Activated T-cell treated with anti-CD3 and anti-CD28 coated beads for 4 hours (primary cell): ENCODE measurements at regions not wholly inside any gene's neighbourhood (a gene's known extent, or its start where the extent isn't known, plus 50 kb on each side); places are given as distances from the start of the nearest gene placed in this dataset.
"Not testable (repeated sequence)": the region's sequence is repeated elsewhere in the genome, so short reads cannot be mapped to it uniquely, and the experiment has no call there.

Source experiments
- DNase-seq: peaks from one replicate; pipeline ENCODE4 v3.0.0-alpha.2; 2020

DNA sequence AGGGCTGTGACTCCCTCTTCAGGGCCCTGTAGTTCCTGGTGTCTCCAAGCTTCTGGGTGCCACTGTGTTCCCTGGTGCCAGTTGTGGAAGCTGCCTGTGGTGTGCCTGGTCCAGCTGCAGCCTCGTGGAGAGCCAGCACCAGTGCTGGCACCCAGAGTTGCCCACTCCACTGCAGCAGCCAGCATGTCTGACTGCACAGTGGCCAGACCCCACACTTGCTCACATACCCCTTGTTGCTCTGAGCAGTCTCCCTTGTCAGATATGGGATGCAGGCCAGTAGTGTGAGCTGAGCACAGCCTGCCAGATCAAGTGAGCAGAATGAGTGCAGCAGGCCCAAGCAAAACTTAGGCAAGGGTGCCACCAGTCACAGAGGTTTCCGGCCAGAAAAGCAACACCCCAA is 108.6 kb downstream of the ZMAT1 start:
- no peak for DNase-seq

DNA sequence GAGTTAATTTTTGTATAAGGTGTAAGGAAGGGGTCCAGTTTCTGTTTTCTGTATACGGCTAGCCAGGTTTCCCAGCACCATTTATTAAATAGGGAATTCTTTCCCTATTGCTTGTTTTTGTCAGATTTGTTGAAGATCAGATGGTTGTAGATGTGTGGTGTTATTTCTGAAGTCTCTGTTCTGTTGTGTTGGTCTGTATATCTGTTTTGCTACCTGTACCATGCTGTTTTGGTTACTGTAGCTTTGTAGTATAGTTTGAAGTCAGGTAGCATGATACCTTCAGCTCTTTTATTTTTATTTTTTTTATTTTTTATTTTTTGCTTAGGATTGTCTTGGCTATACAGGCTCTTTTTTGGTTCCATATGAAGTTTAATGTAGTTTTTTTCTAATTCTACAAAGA is 114.1 kb downstream of the ZMAT1 start:
- not testable (repeated sequence) for DNase-seq

DNA sequence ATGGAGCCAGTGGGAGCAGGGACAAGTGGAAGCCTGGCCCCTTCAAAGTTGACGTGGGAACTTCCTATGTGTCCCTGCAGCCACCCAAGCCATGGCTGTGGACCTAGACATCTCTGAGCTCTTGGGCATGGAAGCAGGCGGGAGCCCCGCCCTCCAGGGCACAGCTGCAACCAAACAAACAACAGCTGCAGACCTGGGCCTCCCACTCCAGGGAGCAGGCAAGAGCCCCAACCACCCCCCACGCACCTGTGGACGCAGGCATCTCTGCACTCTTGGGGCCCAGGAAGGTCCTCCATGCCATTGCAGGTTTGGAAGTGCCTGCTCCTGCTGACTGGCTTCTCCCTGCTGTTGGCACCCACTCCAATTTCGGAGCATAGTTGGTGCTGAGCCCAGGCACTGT is 118.6 kb downstream of the ZMAT1 start:
- no peak for DNase-seq

DNA sequence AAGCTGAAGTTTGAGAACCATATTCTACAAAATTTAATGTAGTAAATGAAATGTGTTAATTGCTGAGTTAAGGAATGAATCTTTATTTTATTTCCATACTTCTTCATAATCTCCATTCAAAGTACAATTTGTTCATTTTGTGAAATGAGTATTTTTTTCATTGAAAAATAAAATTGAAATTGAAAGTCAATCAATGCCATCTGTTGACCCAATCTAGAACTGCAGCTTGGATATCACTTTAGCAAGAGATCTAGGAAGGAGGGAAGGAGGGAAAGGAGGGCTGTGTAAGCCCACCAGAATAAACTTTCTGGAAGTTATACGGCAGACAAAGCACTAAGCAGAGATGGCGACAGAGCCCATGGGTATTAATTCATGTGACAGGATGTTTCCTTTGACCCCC is 128.4 kb downstream of the ZMAT1 start:
- no peak for DNase-seq

DNA sequence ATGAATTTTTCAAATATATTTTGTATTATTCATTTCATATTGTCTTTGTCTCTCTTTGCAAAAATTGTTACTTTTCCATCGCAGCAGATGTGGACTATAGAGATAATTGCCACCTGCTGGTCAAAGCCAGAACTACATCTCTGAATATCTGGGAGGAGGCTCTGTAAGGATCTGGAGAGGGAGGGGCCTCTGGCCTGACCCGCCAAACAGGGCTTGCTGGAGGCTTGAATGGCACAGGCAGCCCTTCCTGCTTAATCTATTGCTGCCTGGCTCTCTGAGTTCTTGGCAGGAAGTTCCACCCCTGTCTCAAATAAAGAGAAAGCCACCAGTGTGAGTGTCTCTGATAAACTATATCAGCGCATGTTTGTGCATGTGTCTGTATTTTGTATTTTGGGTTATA is 132.4 kb downstream of the ZMAT1 start:
- DNase-seq: peak; percentile 60

DNA sequence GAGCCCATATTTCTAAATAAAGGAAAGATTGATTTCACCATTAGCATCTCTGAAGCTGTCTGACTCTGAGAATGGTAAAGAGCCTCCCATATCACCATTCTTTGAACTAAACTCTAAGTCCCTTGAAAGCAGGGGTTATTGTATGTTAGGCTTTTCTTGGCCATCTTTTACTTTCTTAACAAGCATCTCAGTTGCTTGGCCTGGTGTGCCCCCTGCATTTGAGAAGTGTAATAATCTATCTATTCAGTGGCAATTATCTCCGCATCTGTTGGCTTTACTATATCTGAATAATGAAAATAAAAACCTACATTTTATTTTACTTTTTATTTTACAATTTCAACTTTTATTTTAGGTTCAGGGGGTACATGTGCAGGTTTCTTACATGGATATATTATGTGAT is 128.3 kb upstream of the ARMCX2 start:
- no peak for DNase-seq

DNA sequence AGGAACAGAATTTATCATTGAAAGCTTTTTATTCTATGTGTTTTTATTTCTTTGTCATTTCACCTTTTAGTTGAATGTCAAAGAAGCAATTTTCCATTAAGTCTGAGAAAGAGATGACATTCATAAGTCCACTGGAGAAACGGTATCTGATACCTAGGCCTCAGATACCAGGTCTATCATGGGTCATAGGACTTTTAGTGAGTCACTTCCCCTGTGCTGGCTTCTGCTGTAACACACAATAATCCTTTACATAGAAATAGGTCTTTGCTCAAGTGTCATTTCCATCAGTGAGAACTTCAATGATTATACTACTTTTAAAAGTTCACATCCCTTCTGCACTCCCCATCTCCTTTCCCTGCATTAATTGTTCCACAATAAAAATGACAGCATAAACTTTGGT is 125.5 kb upstream of the ARMCX2 start:
- no peak for DNase-seq

DNA sequence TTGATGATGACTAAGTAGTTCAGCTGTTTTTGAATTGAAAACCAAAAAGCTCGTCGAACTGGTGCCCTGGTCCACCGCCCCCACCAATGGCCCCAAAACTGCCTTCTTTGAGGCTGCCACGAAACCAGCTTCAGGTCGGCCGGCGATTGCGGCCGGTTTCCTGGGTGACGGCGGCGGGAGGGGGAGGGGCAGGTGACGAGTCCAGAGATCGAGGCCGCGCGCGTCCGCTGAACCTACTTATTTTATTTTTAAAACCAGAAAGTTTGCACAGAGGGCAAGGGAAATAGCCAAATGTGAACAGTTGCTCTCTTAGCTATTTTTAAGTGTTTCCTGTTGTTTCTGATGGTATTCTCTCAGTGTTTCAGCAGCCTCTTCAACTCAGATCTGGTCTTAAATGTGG is 120.8 kb upstream of the ARMCX2 start:
- DNase-seq: not testable (repeated sequence)

DNA sequence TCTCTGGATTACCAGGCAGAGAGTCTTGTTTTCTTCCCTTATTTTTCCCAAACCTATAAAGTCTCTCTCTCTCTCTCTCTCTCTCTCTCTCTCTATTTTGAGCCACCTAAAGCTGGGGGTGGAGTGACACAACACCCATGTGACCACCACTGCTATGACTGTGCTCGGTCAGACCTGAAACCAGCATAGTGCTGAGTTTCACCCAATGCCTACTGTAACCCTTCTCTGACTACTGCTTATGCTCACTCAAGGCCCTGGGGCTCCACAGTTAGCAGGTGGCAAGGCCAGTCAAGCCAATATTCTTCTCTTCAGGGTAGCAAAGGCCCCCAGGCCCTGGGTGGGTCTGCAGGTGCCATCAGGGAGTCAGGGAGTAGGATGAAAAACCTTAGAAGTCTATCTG is 114.7 kb upstream of the ARMCX2 start:
- DNase-seq: no peak

DNA sequence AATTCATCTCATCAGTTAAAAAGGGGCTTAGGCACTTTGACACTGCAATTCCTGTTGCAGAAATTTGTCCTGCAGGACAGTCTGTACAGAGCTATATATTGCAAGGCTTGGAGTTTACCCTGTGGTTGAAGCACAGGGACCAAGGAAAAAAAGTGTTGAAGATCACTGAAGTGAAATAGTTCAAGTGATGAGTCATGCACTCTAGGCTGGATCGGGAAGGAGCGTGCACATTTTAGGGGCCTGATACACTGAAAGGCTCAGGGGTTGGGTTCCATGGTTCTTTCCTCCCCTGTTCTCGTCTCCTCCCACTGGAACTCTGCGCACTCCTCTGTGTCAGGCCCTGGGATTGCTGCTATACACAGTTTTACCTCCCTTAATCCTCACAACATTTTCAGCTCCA is 104.9 kb upstream of the ARMCX2 start:
- no peak for DNase-seq

DNA sequence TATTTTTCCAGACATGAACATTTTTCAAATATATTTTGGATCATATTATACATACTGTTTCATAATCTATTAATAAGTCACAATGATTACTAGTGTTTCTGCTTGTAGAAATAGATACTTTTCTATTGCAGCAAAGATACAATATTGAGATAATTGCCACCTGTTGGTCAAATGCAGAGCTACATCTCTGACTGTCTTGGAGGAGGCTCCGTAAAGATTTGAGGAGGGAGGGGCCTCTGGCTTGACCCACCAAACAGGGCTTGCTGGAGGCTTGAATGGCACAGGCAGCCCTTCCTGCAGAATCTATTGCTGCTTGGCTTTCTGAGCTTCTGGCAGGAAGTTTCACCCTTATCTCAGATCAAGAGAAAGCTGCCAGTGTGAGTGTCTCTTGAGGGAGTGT is 99.3 kb upstream of the ARMCX2 start:
- DNase-seq: peak; percentile 14

DNA sequence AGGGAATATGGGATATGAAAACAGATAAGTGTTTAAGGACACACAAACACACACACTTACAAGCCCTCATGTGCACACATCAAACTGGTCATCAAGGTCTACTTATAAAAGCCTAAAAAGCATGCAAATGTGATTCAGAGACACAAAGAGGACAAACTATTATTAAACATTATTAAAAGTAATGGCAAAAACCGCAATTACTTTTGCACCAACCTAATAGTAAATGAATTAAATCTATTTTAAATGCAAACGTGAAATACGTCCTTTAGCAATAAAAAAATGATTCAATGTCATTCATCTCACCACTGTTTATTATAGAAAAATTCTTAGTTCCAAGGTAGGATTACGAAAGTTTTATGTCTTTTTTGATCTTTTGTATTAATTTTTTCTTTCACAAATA is 91.1 kb upstream of the ARMCX2 start:
- no peak for DNase-seq

DNA sequence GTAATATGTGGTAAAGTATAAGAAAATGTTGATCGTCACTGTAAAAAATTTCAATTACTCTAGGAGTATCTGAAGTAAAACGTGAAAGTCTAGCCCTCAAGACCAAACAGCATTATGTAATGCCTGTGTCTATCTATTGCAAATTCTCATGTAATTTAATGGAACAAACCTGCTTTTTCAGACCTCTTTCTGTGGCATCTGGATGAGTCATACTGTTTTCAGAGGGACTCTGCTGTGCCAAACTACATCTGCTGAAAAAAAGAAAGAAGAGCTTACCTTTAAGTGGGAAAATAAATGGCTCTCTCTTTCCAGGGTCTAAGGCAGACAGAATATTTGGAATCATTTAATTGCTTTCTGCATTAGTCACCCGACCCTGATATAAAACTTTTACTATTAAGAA is 89.8 kb upstream of the ARMCX2 start:
- DNase-seq: no peak

DNA sequence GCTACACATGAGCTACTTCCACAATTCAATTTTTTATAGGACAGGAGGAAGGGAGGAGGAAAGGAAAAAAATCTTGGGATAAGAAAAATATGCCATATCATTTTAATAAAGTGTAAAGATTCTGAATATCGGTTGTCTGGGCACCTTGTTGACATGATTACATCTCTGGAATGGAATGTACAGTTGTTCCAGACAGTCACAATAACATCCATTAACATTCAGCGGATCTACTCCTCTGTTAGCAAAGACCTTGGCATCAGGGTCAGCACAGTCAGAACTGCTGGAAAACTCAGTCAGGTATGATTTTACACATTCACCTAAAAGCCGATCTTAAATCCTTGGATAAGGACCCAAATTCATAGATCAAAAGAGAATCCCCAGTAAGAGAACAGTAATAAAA is 85.4 kb upstream of the ARMCX2 start:
- DNase-seq: no peak

DNA sequence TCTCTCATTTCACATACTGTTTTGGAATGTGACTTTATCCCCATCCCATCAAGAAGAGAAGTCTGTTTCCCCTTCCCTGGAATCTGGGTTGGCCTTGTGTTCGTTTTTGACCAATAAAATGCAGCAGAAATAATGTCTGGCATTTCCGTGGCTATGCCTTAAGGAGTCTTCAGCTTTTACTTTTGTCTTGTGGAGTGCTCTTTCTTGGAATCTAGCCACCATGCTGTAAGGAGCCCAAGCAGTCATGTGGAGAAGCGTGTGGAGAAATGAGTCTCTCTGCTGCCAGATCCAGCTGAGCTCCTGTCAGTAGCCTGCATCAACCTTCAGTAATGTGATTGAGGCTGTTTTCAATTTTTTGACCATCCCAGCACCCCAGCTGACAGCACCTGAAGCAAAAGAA is 84.4 kb upstream of the ARMCX2 start:
- no peak for DNase-seq

DNA sequence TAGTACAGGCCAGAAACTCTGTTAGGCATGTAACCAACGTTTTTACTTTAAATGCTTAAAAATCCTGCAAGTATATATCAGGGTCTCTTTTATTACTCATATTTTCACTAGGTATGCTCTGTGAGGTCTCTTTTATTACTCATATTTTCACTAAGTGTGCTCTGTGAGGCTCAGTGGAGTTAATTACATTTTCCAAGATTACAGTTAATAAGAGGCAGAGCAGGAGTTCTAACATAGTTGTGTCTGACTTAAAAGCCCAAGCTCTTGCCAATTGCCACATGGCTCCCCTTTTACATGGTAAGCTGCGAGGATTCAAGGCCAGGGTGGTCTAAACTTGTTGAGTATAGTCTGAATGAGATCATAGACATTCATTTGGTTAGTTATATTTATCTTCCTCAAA is 81.0 kb upstream of the ARMCX2 start:
- DNase-seq: no peak

DNA sequence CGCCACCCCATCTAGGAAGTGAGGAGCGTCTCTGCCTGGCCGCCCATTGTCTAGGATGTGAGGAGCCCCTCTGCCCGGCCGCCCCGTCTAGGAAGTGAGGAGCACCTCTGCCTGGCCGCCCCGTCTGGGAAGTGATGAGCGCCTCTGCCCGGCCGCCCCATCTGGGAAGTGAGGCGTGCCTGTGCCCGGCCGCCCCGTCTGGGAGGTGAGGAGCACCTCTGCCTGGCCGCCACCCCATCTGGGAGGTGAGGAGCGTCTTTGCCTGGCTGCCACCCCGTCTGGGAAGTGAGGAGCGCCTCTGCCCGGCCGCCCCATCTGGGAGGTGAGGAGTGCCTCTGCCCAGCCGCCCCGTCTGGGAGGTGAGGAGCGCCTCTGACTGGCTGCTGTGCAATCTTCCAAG is 79.2 kb upstream of the ARMCX2 start:
- not testable (repeated sequence) for DNase-seq

DNA sequence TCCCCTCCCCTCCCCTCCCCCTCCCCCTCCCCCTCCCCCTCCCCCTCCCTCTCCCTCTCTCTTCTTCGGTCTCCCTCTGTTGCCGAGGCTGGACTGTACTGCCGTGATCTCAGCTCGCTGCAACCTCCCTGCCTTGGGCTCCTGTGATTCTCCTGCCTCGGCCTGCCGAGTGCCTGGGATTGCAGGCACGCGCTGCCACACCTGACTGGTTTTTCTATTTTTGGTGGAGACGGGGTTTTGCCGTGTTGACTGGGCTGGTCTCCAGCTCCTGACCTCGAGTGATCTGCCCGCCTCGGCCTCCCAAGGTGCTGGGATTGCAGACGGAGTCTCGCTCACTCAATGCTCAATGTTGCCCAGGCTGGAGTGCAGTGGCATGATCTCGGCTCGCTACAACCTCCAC is 78.8 kb upstream of the ARMCX2 start:
- DNase-seq: not testable (repeated sequence)

DNA sequence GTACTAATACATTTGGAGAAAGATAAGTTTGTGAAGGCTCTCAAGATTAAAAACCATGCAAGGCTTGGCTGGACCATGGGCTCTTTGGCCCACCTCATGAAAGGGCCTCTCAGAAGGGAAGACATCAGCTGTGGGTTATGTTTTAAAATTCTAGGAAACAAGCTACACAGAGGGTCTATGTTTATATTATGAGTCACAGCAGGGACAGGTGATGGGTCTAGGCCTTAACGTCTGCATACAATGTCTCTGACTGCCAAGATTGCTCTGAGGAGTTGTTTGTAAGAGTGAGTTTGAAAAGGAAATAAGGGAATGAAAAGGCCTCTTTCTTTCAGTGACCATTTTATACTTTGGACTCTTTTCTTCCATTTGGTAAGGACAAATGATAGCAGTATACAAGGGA is 77.0 kb upstream of the ARMCX2 start:
- DNase-seq: no peak

DNA sequence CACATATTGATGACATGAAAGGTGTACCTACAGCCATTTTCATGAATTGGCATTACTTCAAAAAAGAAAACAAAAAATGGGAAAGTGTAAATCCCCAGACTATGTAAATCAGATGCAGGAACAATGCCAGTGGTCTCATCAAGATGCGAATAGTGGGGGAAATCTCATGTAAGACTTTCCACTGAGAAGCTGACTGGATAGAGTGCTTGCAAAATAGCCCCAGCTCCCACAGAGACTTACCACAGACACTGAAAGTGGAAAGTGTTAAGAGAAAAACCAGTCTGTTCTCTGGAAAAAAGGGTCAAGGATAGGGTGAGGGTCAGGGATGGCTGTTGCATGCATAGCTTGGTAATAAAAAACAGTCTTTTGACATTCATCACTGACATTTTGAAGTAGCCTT is 73.2 kb upstream of the ARMCX2 start:
- DNase-seq: no peak

DNA sequence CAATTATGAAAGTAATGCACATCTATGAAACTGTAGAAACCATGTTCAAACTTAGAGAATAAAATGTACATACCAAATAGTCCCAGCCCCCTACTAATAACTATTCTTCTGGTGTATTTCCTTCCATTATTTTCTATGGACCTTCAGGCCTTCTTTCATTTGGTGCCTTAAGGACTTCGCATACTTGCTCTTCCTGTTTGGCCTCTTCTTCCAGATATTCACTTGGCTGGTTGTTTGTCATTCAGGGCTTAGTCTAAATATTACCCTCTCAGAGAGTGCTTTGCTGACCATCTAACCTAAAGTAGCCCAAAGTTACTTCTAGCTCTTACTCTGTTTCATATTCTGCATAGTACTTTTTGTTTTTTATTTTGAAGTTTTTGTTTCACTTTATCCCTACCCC is 70.3 kb upstream of the ARMCX2 start:
- DNase-seq: no peak
